Brain microvascular endothelial cell (primary cell): ENCODE measurements at regions not wholly inside any gene's neighbourhood (a gene's known extent, or its start where the extent isn't known, plus 50 kb on each side); places are given as distances from the start of the nearest gene placed in this dataset.
"Not testable (repeated sequence)": the region's sequence is repeated elsewhere in the genome, so short reads cannot be mapped to it uniquely, and the experiment has no call there.

Experiments used
- DNase-seq: peaks from one replicate; pipeline ENCODE4 v3.0.0-alpha.2; 2020
- H3K27ac ChIP-seq: fragments of 250-450 bp; sonication (Bioruptor Pico); 2 replicates; pipeline ENCODE4 v1.5.1; 2020; ENCODE audit warnings: mild to moderate bottlenecking, moderate library complexity
- H3K27me3 ChIP-seq: fragments of 250-450 bp; sonication (Bioruptor Pico); replicated peaks from 2 replicates; pipeline ENCODE4 v1.5.1; 2020; ENCODE audit warnings: mild to moderate bottlenecking
- H3K36me3 ChIP-seq: fragments of 250-450 bp; sonication (Bioruptor Pico); replicated peaks from 2 replicates; pipeline ENCODE4 v1.5.1; 2020; ENCODE audit warnings: mild to moderate bottlenecking
- H3K4me3 ChIP-seq: 2 replicates; pipeline ENCODE4 v1.5.1; 2011; ENCODE audit warnings: low read depth, mild to moderate bottlenecking, control low read depth, low read length, moderate library complexity
- CTCF ChIP-seq: IDR thresholded peaks from 2 replicates; pipeline ENCODE4 v1.5.1; 2011; ENCODE audit warnings: low read depth, mild to moderate bottlenecking, moderate library complexity, low read length, control low read depth, inconsistent platforms; ENCODE audit errors: missing control alignments
- in situ Hi-C: cut with HindIII; loops from 2 replicates; pipeline ENCODE4 v1.10.0; 2017; ENCODE audit warnings: low sequenced_read_pairs, low pct_ligation_motif_present

- Histone ChIP-seq H3K27ac (no peak overlapping the region), H3K36me3 (no peaks in the 10 kb centered on the region), H3K27me3 (no peaks in the 10 kb centered on the region), H3K4me3 (no peak overlapping the region)
- in situ Hi-C loops, result no loop called here
- DNase-seq, result no peak
- TF ChIP-seq CTCF, result no peak
Measured at GRCh38 chr12:41992022-41992421, 152.7 kb downstream of the GXYLT1 start.

- DNase-seq, result no peak
- Histone ChIP-seq H3K4me3 (no peak overlapping the region), H3K27ac (no peak overlapping the region), H3K27me3 (no peaks in the 10 kb centered on the region), H3K36me3 (no peaks in the 10 kb centered on the region)
- in situ Hi-C loops, result no loop called here
- TF ChIP-seq CTCF, result no peak
Measured at GRCh38 chr12:41988715-41989114, 156.0 kb downstream of the GXYLT1 start.

- H3K36me3 ChIP-seq, H3K27ac ChIP-seq, DNase-seq, in situ Hi-C loops, H3K4me3 ChIP-seq, H3K27me3 ChIP-seq: not testable (repeated sequence)
Measured at GRCh38 chr12:41986513-41986912, 158.2 kb downstream of the GXYLT1 start.

- no peak for DNase-seq
- no peak overlapping the region for H3K4me3 ChIP-seq
- no peak overlapping the region for H3K27ac ChIP-seq
- no peak for TF ChIP-seq CTCF
- H3K36me3 ChIP-seq, result no peaks in the 10 kb centered on the region
- no peaks in the 10 kb centered on the region for H3K27me3 ChIP-seq
- in situ Hi-C loops, result no loop called here
Measured at GRCh38 chr12:41983856-41984255, 160.8 kb downstream of the GXYLT1 start.

- DNase-seq, result no peak
- H3K36me3 ChIP-seq, result no peaks in the 10 kb centered on the region
- no peak for TF ChIP-seq CTCF
- no peak overlapping the region for H3K4me3 ChIP-seq
- H3K27ac ChIP-seq, result no peak overlapping the region
- no peaks in the 10 kb centered on the region for H3K27me3 ChIP-seq
- in situ Hi-C loops, result no loop called here
Measured at GRCh38 chr12:41983394-41983793, 161.3 kb downstream of the GXYLT1 start.

GRCh38 chr12:41981758-41982157 is 162.9 kb downstream of the GXYLT1 start:
- Histone ChIP-seq H3K4me3 (no peak overlapping the region), H3K36me3 (no peaks in the 10 kb centered on the region), H3K27me3 (no peaks in the 10 kb centered on the region), H3K27ac (no peak overlapping the region)
- no peak for DNase-seq
- in situ Hi-C loops, result no loop called here
- no peak for TF ChIP-seq CTCF
